GM21390 (cell line): ENCODE measurements at regions not wholly inside any gene's neighbourhood (a gene's known extent, or its start where the extent isn't known, plus 50 kb on each side); places are given as distances from the start of the nearest gene placed in this dataset.

Experiments used
- ATAC-seq: cut with Tn5 transposase; IDR thresholded peaks from one replicate; pipeline ENCODE4 v1.9.1; 2021; ENCODE audit not compliant: unreplicated experiment

GRCh38 chr2:12299431-12299830 lies 417.3 kb upstream of the TRIB2 start:
- ATAC-seq: no peak

GRCh38 chr2:12300019-12300602 lies 416.6 kb upstream of the TRIB2 start:
- ATAC-seq: no peak

GRCh38 chr2:12300927-12301326 lies 415.8 kb upstream of the TRIB2 start:
- no peak for ATAC-seq

DNA sequence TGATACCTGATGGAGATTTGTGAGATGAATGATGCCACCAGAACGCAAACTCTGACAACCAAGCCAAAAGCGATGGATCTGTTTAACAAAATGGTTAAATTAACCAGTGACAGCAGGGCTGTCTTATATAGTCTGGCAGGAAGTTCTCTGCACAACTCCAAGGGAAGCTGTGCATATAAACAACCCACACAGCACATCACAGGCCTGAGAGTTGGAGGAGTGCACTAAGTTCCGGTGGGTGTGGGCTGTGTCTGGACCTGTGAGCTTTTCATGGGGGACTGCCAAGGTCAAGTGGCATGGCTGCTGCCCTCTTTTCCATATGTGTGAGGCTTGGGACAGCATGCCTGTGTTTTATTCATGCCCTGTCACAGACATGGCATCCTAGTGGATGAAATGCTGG lies 414.6 kb upstream of the TRIB2 start:
- no peak for ATAC-seq

GRCh38 chr2:12302691-12303090 lies 414.0 kb upstream of the TRIB2 start:
- ATAC-seq: no peak

- no peak for ATAC-seq
These were observed 413.3 kb upstream of the TRIB2 start for GRCh38 chr2:12303181-12304030.

- no peak for ATAC-seq
These were observed 412.1 kb upstream of the TRIB2 start for GRCh38 chr2:12304564-12305171.

DNA sequence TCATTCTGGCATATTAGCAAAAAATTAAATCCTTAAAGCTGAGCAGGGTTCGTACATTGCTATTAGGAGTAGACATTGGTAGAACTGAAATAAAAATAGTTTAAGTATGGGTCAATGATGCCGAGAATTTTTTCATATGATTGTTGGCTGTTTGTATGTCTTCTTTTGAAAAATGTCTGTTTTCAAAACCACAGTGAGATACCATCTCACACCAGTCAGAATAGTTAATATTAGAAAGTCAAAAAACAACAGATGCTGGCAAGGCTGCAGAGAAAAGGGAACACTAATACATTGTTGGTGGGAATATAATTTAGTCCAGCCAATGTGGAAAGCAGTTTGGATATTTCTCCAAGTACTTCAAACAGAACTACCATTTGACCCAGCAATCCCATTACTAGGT lies 410.8 kb upstream of the TRIB2 start:
- no peak for ATAC-seq

DNA sequence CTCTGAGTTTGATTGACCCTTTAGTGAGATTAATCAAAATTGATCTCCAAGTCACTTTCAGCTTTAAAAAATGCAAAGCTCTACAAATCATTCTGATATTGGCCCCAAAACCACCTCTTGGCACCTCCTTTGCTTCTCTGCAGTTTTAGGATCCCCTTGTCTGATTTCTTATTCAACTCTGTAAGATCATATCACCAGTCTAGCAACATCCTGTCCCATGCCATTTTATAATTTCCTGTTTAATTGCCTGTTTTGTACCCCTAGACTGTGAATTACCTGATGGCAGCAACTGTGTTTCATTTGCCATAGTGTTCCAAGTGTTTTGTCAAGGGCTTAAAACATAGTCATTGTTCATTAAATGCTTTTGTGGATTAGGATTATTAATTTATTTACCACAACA lies 406.3 kb upstream of the TRIB2 start:
- ATAC-seq: no peak

DNA sequence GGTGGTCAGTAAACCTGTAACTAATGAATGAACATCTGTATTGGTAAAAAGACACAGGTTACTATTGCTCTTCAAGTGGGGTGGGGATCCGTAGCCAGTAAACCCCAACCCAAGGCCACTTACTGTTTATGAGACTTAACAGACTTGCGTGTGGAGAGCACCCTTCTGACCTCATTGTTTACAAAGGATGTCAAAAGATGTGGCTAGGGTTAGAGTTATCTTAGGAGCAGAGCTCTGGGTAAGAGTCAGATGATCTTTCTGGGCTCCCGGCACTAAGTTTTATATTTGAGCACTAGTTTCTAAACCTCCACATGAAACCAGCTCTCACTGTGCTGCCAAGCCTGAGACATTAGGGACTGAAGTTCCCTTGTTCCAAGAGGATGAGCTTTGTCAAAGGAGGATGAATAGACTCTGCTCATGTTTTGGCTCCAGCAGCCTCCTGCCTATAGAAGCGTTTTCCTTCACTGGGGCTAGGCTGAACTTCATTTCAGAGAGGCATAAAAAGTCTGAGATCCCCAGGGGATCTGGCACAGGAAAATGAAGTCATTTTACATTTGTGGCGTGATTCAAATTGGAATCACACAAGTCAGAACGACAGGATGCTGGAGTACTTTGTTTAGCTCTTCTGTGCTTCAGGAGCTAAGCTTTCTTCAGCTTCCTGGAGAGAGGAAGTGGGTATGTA lies 403.1 kb upstream of the TRIB2 start:
- ATAC-seq: no peak

DNA sequence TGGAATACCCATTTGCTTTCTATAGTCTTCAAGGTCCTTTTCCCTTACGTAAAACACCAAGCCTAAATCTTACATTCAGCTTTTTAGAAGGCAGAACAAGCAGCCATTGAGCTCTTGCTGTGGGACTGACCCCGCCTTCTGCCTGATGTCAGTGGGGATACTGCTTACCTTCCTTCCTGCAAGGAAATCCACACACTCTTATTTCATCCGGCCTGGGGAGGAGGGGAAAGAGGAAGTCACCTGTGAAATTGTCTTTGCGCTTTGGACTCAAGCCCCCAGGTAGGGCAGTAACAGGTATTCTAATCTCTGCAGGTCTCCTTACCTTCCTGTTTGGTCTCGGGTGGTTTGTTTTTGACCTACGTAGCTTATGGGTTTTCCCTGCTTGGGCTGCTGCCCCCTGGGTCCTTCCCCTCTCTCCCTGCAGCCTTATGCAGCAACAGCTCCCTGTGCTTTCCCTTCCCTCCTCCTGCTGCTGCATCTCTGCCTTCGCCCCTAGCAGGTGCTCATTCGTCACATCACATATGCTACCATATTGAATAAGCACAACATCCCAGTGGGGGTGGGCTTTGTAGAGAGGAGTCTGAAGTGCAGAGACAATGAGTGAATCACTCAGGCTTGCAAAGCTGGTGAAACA lies 402.5 kb upstream of the TRIB2 start:
- no peak for ATAC-seq

DNA sequence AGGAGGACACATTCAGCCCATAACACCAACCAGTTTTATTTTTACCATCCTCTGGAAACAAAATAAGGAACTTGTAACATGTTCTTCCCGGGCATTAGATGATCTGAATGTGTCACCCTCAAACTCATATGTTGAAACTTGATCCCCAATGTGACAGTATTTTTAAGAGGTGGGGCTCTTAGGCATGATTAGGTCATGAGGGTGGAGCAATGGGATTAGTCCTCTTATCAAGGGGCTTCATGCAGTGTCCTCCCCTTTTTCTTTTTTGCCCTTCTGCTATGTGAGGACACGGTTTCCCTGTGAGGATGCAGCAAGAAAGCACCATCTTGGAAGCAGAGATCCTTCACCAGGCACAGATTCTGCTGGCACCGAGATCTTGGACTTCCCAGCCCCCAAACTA lies 401.5 kb upstream of the TRIB2 start:
- ATAC-seq: no peak

- no peak for ATAC-seq
These were observed 400.3 kb upstream of the TRIB2 start for GRCh38 chr2:12316476-12316875.

DNA sequence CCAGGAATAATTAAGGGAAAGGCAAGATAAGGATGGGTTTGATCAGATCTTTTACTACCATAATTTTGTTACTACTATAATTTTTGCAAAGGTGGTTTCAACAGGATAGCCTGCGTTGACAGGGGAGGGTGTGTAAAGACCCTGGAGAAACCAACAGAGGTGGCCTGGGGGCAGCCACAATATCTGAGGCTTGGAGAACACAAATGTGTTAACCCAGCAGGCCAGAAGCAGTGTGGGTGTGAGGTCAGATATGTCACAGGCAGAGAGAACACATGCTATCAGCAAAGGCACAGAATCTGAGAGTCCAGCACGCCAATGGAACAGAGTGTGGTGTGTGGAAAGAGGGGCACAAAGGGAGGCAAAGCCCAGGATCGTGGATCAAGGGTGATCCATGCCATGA lies 399.4 kb upstream of the TRIB2 start:
- no peak for ATAC-seq

- no peak for ATAC-seq
These were observed 398.8 kb upstream of the TRIB2 start for GRCh38 chr2:12317814-12318426.

GRCh38 chr2:12318427-12319057 lies 398.2 kb upstream of the TRIB2 start:
- no peak for ATAC-seq

- ATAC-seq: no peak
These were observed 396.6 kb upstream of the TRIB2 start for GRCh38 chr2:12320027-12320734.

GRCh38 chr2:12320991-12321641 lies 395.6 kb upstream of the TRIB2 start:
- ATAC-seq: no peak

- ATAC-seq: no peak
These were observed 394.9 kb upstream of the TRIB2 start for GRCh38 chr2:12321886-12322285.
